Osteoblast (primary cell): ENCODE measurements at regions not wholly inside any gene's neighbourhood (a gene's known extent, or its start where the extent isn't known, plus 50 kb on each side); places are given as distances from the start of the nearest gene placed in this dataset.

Experiments used
- DNase-seq: peaks from one replicate; pipeline ENCODE4 v3.0.0; 2011; ENCODE audit warnings: low spot score, mixed read lengths; ENCODE audit not compliant: insufficient read length; ENCODE audit errors: missing footprints
- H2AFZ ChIP-seq: 2 replicates; pipeline ENCODE4 v1.6.0; 2011; ENCODE audit warnings: mild to moderate bottlenecking, low read length
- H3K27ac ChIP-seq: 2 replicates; pipeline ENCODE4 v1.5.1; 2011; ENCODE audit warnings: mild to moderate bottlenecking, low read depth, low read length, moderate library complexity
- H3K27me3 ChIP-seq: 2 replicates; pipeline ENCODE4 v1.6.0; 2012; ENCODE audit warnings: mild to moderate bottlenecking, control low read depth, inconsistent platforms, low read length, moderate library complexity; ENCODE audit not compliant: insufficient read depth
- H3K36me3 ChIP-seq: 2 replicates; pipeline ENCODE4 v1.5.1; 2011; ENCODE audit warnings: mild to moderate bottlenecking, low read length, control low read depth, moderate library complexity; ENCODE audit not compliant: insufficient read depth
- H3K4me1 ChIP-seq: 2 replicates; pipeline ENCODE4 v1.5.1; 2011; ENCODE audit warnings: mild to moderate bottlenecking, low read length, control low read depth, moderate library complexity; ENCODE audit not compliant: insufficient read depth
- H3K4me2 ChIP-seq: 2 replicates; pipeline ENCODE4 v1.6.0; 2011; ENCODE audit warnings: mild to moderate bottlenecking, low read length; ENCODE audit not compliant: insufficient read depth
- H3K4me3 ChIP-seq: fragments of 200-600 bp; sonication (generic); 3 replicates; pipeline ENCODE4 v1.5.1; 2012; ENCODE audit warnings: mild to moderate bottlenecking, low read length, inconsistent platforms; ENCODE audit not compliant: insufficient read depth
- H3K79me2 ChIP-seq: 2 replicates; pipeline ENCODE4 v1.6.0; 2012; ENCODE audit warnings: mild to moderate bottlenecking, low read length, control low read depth, inconsistent platforms; ENCODE audit not compliant: insufficient read depth
- H3K9me3 ChIP-seq: 2 replicates; pipeline ENCODE4 v1.5.1; 2011; ENCODE audit warnings: low read depth, low read length, control low read depth
- H4K20me1 ChIP-seq: 2 replicates; pipeline ENCODE4 v1.6.0; 2012; ENCODE audit warnings: mild to moderate bottlenecking, low read length, control low read depth; ENCODE audit not compliant: insufficient read depth
- TF ChIP-seq, protein P1 (sequence below): IDR thresholded peaks from 2 replicates; pipeline ENCODE4 v1.5.1; 2011; ENCODE audit warnings: mild to moderate bottlenecking, low read depth, low read length, moderate library complexity; ENCODE audit errors: extremely low read depth

DNA sequence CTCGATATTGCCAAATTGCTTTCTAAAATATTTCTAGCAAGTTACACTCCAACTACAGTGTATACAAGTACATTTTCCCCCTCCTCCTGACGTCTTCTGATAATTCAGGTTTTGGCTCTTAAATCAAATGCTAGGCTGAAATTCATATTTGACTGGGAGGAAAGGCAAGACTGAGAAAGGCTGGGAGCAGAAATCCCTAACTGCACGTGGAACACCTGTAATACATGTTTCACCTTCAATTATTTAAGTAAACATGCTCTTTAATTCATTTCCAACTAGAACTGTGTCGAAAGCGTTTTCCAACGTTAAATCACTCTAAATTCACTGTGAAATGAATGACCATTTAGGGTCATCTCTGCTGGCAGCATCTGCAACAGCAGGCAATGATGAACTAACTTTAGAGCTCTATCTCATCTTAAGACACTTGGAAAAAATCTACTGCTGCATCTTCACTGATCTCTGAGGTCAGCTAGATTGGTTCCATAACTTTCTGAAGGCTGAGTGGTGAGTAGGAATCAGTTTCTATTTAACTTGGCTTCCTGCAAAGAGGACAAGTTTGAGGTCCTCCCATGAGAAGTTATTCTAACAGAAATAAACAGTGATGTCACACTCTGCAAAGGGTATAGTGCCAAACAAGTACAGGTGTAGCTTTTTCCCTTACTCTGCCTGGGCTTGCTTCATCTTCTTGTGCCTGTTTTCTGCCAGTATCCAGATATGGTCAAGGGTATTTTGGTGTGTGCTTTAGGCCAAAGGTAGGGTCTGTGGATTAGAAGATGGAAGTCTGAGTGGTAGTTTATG, 144.3 kb upstream of the PAK3 start:
- no peak overlapping the region for H2AFZ ChIP-seq
- H3K27ac ChIP-seq = no peak overlapping the region
- no peak overlapping the region for H3K4me2 ChIP-seq
- H3K27me3 ChIP-seq = peaks cover 35% of the 10 kb centered on the region
- no peaks in the 10 kb centered on the region for H3K4me1 ChIP-seq
- no peak overlapping the region for H3K4me3 ChIP-seq
- H3K79me2 ChIP-seq = no peaks in the 10 kb centered on the region
- no peak for DNase-seq
- H3K36me3 ChIP-seq = no peaks in the 10 kb centered on the region
- no peaks in the 10 kb centered on the region for H4K20me1 ChIP-seq
- no peaks in the 10 kb centered on the region for H3K9me3 ChIP-seq
- TF ChIP-seq, protein P1, sequence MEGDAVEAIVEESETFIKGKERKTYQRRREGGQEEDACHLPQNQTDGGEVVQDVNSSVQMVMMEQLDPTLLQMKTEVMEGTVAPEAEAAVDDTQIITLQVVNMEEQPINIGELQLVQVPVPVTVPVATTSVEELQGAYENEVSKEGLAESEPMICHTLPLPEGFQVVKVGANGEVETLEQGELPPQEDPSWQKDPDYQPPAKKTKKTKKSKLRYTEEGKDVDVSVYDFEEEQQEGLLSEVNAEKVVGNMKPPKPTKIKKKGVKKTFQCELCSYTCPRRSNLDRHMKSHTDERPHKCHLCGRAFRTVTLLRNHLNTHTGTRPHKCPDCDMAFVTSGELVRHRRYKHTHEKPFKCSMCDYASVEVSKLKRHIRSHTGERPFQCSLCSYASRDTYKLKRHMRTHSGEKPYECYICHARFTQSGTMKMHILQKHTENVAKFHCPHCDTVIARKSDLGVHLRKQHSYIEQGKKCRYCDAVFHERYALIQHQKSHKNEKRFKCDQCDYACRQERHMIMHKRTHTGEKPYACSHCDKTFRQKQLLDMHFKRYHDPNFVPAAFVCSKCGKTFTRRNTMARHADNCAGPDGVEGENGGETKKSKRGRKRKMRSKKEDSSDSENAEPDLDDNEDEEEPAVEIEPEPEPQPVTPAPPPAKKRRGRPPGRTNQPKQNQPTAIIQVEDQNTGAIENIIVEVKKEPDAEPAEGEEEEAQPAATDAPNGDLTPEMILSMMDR = no peak

DNA sequence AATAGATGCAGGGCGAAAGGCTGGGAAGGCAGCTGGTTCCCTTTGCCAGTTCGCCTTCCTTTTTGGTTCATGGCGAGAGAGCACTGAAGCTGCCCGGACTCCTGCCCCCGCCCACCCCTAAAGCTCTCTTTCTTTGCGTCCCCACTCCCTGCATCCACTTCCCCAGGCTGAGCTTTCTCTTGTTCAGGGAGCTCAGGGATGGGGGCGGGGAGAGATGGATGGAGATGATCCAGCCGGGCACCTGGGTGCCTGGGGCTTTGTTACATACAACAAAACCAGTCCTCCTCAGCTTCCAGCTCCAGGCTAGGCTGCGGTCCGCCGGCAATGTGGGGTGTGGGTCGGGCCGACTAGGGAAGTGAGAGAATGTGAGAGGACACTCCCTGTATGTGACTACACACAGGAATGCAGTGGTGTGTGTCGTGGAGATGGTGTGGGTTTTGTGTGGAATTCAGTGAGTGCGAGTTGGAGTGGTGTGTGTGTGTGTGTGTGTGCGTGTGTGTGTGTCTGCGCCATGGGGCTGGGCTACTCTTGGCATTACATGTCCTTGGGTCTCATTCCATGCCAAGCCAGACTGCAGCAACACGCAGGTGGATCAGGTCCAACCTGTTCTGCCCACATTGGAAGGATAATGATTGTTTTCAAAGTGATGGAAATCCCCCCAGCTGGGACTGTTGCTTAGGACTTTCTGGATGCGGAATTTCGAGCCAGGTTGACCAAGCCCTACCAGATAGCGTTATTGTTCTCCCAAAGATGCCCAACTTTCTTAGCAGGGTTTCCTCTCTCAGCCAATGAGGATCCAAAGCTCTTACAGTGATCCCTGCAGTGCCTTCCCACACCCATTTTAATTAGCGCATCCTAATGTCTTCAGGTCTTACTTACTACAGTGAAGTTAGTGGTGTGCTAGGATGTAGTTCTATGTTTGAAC, 149.4 kb upstream of the CHRDL1 start:
- Histone ChIP-seq H3K27me3 (peaks cover 35% of the 10 kb centered on the region), H2AFZ (no peak overlapping the region), H3K4me1 (no peaks in the 10 kb centered on the region), H3K36me3 (no peaks in the 10 kb centered on the region), H3K79me2 (no peaks in the 10 kb centered on the region), H3K27ac (no peak overlapping the region), H4K20me1 (no peaks in the 10 kb centered on the region), H3K4me2 (no peak overlapping the region), H3K4me3 (no peak overlapping the region), H3K9me3 (no peaks in the 10 kb centered on the region)
- DNase-seq = no peak
- TF ChIP-seq, protein P1 = no peak

DNA sequence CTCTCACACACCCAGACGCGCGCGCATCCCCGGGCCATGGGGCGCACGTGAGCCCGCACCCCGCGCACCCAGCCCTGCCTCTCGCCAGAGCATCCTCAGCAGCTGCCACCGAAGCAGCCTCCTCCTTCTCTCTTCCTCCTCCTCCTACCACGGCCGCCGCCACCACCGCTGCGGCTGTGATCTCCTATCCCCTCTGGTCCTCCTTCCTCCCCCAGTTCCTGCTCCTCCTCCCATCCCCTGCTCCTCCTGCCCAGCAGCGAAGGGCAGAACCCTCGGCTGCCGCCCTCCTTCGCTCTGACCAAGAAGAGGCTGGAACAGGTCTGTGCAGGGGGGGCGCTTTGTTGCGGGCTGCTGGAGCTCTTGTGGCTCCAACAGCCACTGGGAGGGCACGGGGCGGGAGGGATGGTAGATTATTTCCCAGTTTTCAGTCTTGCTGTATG, 148.7 kb upstream of the CHRDL1 start:
- no peak overlapping the region for H3K4me2 ChIP-seq
- H3K9me3 ChIP-seq = no peaks in the 10 kb centered on the region
- DNase-seq = no peak
- no peaks in the 10 kb centered on the region for H3K4me1 ChIP-seq
- no peaks in the 10 kb centered on the region for H3K36me3 ChIP-seq
- H3K27ac ChIP-seq = no peak overlapping the region
- H3K79me2 ChIP-seq = no peaks in the 10 kb centered on the region
- H4K20me1 ChIP-seq = no peaks in the 10 kb centered on the region
- H3K4me3 ChIP-seq = no peak overlapping the region
- H3K27me3 ChIP-seq = peaks cover 32% of the 10 kb centered on the region
- H2AFZ ChIP-seq = no peak overlapping the region
- TF ChIP-seq, protein P1 = no peak

DNA sequence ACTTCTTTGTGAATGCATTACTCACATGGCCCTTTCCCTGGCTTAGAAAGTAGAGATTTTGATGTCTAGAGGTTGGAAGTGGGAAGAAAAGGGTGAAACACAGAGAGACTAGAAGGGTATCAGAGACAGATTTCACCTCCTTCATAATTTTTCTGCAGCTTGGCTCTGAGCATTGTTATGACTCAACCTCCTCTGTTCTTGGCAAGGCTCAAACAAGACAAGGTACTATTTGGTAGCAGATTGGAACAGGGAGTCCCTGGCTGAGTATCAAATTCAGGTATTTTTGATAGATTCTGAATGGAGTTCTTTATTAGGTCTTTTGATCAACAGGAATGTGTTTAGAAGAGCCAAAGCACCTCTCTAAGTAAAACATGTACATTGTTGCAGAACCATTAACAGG, 146.3 kb upstream of the CHRDL1 start:
- no peaks in the 10 kb centered on the region for H4K20me1 ChIP-seq
- no peak overlapping the region for H3K4me2 ChIP-seq
- H3K36me3 ChIP-seq = no peaks in the 10 kb centered on the region
- DNase-seq = no peak
- H3K27me3 ChIP-seq = peaks cover 27% of the 10 kb centered on the region
- H3K4me1 ChIP-seq = no peaks in the 10 kb centered on the region
- no peak overlapping the region for H3K27ac ChIP-seq
- no peak overlapping the region for H3K4me3 ChIP-seq
- no peaks in the 10 kb centered on the region for H3K9me3 ChIP-seq
- H2AFZ ChIP-seq = no peak overlapping the region
- TF ChIP-seq, protein P1 = no peak
- no peaks in the 10 kb centered on the region for H3K79me2 ChIP-seq
